GM12864 (cell line): ENCODE measurements at regions not wholly inside any gene's neighbourhood (a gene's known extent, or its start where the extent isn't known, plus 50 kb on each side); places are given as distances from the start of the nearest gene placed in this dataset.

Experiments used
- DNase-seq: peaks from one replicate; pipeline ENCODE4 v3.0.0-alpha.2; 2011; ENCODE audit warnings: low read depth
- H3K4me3 ChIP-seq: 2 replicates; pipeline ENCODE4 v1.5.1; 2011; ENCODE audit warnings: mild to moderate bottlenecking, low read depth, low read length, control low read depth
- TF ChIP-seq, protein P1 (sequence below): IDR thresholded peaks from 2 replicates; pipeline ENCODE4 v1.5.1; 2011; ENCODE audit warnings: low read depth, mild to moderate bottlenecking, moderate library complexity, low read length, control low read depth, inconsistent platforms; ENCODE audit errors: missing control alignments

DNA sequence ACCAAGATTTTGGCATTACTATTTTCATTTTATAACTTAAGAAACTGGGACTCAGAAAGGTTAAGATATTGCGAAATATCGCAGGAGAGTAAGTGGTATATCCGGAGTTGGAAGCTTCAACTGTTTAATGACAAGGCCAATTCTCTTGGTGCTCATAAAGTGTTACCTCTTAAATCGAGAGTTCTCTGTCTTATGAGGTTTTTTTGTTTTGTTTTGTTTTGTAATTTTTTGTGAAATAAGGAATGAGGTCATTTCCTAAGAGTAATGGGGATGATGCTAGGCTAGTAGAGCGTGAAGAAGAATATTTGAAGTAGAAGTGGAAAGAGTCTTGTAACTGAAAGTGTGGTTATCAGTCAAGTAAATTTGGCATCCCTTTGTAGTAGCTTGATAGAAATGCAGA is 183.2 kb upstream of the DAB2 start:
- no peak for DNase-seq
- no peak overlapping the region for H3K4me3 ChIP-seq
- TF ChIP-seq, protein P1, sequence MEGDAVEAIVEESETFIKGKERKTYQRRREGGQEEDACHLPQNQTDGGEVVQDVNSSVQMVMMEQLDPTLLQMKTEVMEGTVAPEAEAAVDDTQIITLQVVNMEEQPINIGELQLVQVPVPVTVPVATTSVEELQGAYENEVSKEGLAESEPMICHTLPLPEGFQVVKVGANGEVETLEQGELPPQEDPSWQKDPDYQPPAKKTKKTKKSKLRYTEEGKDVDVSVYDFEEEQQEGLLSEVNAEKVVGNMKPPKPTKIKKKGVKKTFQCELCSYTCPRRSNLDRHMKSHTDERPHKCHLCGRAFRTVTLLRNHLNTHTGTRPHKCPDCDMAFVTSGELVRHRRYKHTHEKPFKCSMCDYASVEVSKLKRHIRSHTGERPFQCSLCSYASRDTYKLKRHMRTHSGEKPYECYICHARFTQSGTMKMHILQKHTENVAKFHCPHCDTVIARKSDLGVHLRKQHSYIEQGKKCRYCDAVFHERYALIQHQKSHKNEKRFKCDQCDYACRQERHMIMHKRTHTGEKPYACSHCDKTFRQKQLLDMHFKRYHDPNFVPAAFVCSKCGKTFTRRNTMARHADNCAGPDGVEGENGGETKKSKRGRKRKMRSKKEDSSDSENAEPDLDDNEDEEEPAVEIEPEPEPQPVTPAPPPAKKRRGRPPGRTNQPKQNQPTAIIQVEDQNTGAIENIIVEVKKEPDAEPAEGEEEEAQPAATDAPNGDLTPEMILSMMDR, result no peak

DNA sequence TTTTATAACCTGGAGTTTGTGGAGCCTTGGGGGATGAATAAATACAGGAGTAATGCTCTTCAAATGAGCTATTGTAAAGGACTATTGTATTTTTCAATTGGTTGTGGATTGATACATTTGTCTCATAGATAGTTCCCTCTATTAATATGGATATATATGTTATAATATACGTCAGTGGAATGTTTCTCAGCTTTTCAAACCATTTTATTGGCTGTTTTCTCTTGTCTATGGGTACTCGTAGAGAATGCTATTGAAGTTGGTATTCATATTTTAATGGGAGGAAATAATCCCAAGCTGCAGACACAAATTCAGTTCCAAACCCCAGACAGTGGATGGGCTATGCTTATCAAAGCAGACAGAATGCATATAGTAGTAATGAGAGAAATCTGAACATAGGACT is 181.8 kb upstream of the DAB2 start:
- TF ChIP-seq, protein P1, result no peak
- no peak overlapping the region for H3K4me3 ChIP-seq
- no peak for DNase-seq

DNA sequence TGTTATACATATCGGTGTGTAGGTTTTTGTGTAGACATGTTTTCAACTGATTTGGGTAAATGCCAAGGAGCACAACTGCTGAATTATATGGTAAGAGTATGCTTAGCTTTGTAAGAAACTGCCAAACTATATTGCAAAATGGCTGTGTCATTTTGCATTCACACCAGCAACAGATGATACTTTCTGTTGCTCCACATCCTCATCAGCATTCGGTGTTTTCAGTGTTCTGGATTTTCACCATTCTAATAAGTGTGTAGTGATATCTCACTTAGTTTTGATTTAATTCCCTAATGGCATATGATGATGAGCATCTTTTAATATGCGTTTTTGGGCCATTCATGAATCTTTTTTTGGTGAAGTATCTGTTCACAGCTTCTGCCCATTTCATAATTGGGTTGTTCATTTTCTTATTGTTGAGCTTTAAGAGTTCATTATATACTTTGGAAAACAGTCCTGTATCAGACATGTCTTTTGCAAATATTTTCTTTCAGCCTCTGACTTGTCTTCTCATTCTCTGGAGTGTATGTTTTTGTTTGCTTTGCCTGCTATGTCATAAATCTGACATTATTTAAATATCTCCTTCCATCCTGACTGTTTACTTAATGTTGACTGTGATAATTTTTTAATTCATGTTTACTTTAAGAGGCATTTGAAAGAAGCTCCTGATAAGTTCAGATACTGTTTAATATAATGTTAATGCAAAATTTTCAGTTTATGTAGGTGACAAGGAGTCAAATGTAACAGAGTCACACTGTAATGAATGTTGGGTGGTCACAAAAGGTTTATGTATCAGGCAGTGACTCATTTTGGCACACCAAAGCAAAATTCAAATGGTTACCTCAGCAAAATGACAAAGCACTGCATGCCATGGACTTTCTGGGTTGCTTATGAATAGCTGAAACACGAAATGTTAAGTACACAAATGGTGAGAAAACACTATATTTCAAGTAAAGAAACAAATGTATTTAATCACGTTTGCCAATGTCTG is 181.1 kb upstream of the DAB2 start:
- DNase-seq, result no peak
- TF ChIP-seq, protein P1, result no peak
- no peak overlapping the region for H3K4me3 ChIP-seq

DNA sequence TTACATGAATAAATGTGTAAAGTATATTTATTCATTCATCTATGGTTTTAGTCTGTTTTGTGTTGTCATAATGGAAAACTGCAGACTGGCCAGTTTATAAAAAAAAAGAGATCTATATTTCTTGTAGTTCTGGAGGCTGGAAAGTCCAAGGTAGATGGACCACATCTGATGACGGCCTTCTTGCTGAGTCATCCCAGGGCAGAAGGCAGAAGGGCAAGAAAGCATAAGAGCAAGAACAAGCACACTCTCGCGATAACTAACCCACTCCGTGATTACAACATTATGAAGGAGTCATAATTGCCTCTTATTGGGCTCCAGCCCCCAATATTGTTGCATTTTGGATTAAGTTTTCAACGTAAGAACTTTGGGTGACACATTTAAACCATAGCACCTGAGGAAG is 180.4 kb upstream of the DAB2 start:
- DNase-seq, result no peak
- H3K4me3 ChIP-seq, result no peak overlapping the region
- TF ChIP-seq, protein P1, result no peak

DNA sequence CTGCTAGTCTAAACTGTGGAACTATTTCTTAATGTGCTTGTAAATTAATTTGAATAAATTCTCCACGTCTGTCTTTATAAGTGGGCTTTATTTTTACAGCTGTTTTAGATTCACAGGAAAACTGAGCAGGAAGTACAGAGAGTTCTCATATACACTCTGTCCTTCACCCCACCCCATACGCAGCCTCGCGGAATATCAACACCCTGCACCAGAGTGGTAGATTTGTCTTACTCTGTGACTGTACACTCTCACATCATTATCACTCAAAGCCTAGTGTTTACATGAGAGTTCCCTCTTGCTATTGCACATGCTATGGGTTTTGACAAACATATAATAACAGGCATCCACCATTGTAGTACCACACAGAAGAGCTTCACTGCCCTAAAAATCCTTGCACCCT is 179.7 kb upstream of the DAB2 start:
- TF ChIP-seq, protein P1, result no peak
- no peak for DNase-seq

DNA sequence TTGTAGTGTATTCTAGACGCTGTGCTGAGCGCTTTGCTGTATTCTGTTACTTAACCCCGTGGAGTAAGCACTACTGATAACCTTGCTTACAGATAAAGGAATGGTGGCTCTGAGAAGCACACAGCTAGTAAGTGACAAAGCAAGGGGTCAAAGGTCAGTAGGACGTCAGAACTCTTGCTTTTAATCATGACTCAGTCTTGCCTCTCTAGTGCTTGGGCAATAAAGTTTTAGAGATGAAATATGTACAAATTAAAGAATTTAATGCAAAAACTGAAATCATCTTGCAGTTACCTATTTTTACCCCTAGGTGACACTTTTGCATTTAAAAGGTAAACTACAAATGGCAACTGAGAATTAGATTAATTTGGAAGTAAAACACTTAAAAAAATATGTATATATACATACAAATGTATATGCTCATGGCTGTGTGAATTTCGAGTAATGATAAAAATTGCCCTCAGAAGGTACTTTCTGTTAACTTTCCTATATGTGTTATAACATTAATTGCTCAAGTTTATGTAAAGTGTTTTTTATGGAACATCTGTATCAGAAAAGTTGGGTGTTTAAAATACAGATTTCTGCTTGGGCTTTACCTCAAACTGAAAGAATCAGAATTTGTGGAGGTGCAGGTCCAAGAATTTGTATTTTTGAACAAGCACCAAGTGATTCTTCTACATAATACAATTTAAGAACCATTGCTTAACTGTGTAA is 175.1 kb upstream of the DAB2 start:
- TF ChIP-seq, protein P1, result peak; percentile 34
- DNase-seq, result no peak
- no peak overlapping the region for H3K4me3 ChIP-seq

More for the DNA sequence above, 179.7 kb upstream of the DAB2 start:
- no peak overlapping the region for H3K4me3 ChIP-seq
